Esophagus squamous epithelium (tissue), 5 donors: ENCODE measurements at regions not wholly inside any gene's neighbourhood (a gene's known extent, or its start where the extent isn't known, plus 50 kb on each side); places are given as distances from the start of the nearest gene placed in this dataset.

Experiments
- DNase-seq: peaks from one replicate; lab custom pipeline; 2025; lab: John Stamatoyannopoulos, UW
- H3K27ac ChIP-seq, 4 donors: fragments of 200-600 bp; sonication (generic); one replicate each; pipeline ENCODE4 v1.5.1; 2016 to 2019; ENCODE audit warnings: mild to moderate bottlenecking in 1 of 4
- H3K27me3 ChIP-seq, 4 donors: fragments of 200-600 bp; sonication (generic); 1 replicate in 3 of 4; 2 replicates in 1 of 4; pipeline versions ENCODE4 v1.5.1 to v1.6.0; 2017 to 2021; ENCODE audit warnings: antibody characterized with exemption in 1 of 4
- H3K36me3 ChIP-seq, 3 donors: fragments of 200-600 bp; sonication (generic); one replicate each; pipeline ENCODE4 v1.5.1; 2016 to 2019
- H3K4me1 ChIP-seq, 3 donors: fragments of 200-600 bp; sonication (generic); one replicate each; pipeline ENCODE4 v1.5.1; 2017 to 2019
- H3K4me3 ChIP-seq, 4 donors: fragments of 200-600 bp; sonication (generic); 1 replicate in 3 of 4; 2 replicates in 1 of 4; pipeline ENCODE4 v1.5.1; 2016 to 2019; ENCODE audit warnings: mild to moderate bottlenecking in 2 of 4, moderate library complexity in 1 of 4
- H3K9me3 ChIP-seq, 3 donors: fragments of 200-600 bp; sonication (generic); one replicate each; pipeline ENCODE4 v1.5.1; 2016 to 2019
- POLR2A ChIP-seq, 4 donors: fragments of 450-650 bp; IDR thresholded peaks; one replicate each; pipeline ENCODE4 v1.6.1; 2017; ENCODE audit warnings: antibody characterized with exemption in 4 of 4, mild to moderate bottlenecking in 4 of 4, moderate library complexity in 3 of 4
- WGBS, 2 donors: methylation state at CpG; one replicate each; pipeline ENCODE4 v1.1.5; 2018; 5-methylcytosine and 5-hydroxymethylcytosine counted together
- intact Hi-C: fragments of 100-400 bp; cut with DNase I; formaldehyde crosslinking; loops from one replicate; pipeline ENCODE4 v1.15.0; 2022
- TF ChIP-seq, protein P1 (sequence below), 6 experiments: fragments of 450-650 bp in 4 of 6; fragments of 200-600 bp in 2 of 6; sonication (generic) in 2 of 6; IDR thresholded peaks; one replicate each; pipeline ENCODE4 v1.5.1; 2016 to 2019; ENCODE audit warnings: antibody characterized with exemption in 6 of 6, mild to moderate bottlenecking in 4 of 6, moderate library complexity in 4 of 6
- donor health status: DM: yes; HTN: yes; CAD: no.

- Histone ChIP-seq H3K4me3 (no peak overlapping the region), H3K36me3 (no peaks in the 10 kb centered on the region), H3K27me3 (no peaks in the 10 kb centered on the region), H3K27ac (peak overlapping the region in 3 of 4 donors; percentile 17 to 83 (median 73)), H3K9me3 (no peaks in the 10 kb centered on the region), H3K4me1 (peaks cover 0 to 30% (median 6%) of the 10 kb centered on the region in 3 donors)
- WGBS, 2 donors = 39 to 57% methylated on average over 4 to 6 of the region's 6 CpGs
- no peak for TF ChIP-seq POLR2A (IDR thresholded peaks at IDR 0.05)
- TF ChIP-seq, protein P1, sequence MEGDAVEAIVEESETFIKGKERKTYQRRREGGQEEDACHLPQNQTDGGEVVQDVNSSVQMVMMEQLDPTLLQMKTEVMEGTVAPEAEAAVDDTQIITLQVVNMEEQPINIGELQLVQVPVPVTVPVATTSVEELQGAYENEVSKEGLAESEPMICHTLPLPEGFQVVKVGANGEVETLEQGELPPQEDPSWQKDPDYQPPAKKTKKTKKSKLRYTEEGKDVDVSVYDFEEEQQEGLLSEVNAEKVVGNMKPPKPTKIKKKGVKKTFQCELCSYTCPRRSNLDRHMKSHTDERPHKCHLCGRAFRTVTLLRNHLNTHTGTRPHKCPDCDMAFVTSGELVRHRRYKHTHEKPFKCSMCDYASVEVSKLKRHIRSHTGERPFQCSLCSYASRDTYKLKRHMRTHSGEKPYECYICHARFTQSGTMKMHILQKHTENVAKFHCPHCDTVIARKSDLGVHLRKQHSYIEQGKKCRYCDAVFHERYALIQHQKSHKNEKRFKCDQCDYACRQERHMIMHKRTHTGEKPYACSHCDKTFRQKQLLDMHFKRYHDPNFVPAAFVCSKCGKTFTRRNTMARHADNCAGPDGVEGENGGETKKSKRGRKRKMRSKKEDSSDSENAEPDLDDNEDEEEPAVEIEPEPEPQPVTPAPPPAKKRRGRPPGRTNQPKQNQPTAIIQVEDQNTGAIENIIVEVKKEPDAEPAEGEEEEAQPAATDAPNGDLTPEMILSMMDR (IDR thresholded peaks at IDR 0.05) = no peak
- no peak for DNase-seq
- intact Hi-C loops = no loop called here
Measured at GRCh38 chr18:45255197-45255890, 359.9 kb upstream of the SLC14A2 start.

DNA sequence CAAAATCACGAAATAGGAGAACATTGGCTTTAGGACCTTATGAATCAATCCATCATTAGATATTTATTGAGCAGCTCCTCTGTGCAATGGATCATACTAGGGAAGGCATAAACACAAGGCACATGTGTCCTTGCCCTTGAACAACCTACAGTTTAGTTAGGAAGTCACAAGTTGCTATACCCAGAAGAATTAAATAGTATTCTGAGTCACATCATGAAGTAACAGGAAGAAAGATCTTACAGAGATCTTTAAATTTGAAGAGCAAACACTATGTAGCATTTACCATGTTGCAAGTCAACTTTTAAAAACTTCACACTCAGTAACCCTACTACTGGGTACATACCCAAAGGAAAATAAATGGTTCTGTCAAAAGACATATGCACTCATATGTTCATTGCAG lies 355.2 kb upstream of the SLC14A2 start:
- H3K4me1 ChIP-seq = peaks cover 0 to 7% (median 0%) of the 10 kb centered on the region in 3 donors
- TF ChIP-seq, protein P1 (IDR thresholded peaks at IDR 0.05) = no peak
- no peak for TF ChIP-seq POLR2A (IDR thresholded peaks at IDR 0.05)
- intact Hi-C loops = no loop called here
- no peaks in the 10 kb centered on the region for H3K36me3 ChIP-seq
- DNase-seq = no peak
- no peak overlapping the region for H3K4me3 ChIP-seq
- no peaks in the 10 kb centered on the region for H3K27me3 ChIP-seq
- no peak overlapping the region for H3K27ac ChIP-seq
- no peaks in the 10 kb centered on the region for H3K9me3 ChIP-seq
- WGBS, 2 donors = 55 to 75% methylated on average over 1 of the region's 1 CpG

DNA sequence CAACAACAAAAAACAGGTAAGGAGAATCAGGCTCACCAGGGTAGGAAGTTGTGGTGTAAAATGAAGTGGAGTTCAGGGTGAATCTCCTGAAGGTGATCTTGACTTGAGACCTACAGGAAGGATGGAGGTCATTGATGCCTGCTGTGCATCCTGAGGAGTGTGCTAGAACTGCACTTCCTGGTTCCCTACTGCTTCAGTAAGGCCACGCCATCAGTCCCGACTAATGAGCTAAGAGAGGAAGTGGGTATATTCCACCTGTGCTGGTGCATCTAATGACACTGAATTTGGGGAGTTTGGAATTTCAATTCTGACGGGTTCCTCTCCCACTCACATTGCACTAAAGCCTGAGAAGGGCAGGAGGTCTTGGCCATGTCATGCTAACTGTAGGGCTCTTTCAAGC lies 349.3 kb upstream of the SLC14A2 start:
- Histone ChIP-seq H3K27ac (no peak overlapping the region), H3K9me3 (no peaks in the 10 kb centered on the region), H3K36me3 (no peaks in the 10 kb centered on the region), H3K4me3 (no peak overlapping the region), H3K4me1 (no peaks in the 10 kb centered on the region), H3K27me3 (no peaks in the 10 kb centered on the region)
- intact Hi-C loops = no loop called here
- WGBS, 2 donors = 65 to 84% methylated on average over 3 of the region's 3 CpGs
- no peak for DNase-seq
- no peak for TF ChIP-seq POLR2A (IDR thresholded peaks at IDR 0.05)
- TF ChIP-seq, protein P1 (IDR thresholded peaks at IDR 0.05) = no peak

DNA sequence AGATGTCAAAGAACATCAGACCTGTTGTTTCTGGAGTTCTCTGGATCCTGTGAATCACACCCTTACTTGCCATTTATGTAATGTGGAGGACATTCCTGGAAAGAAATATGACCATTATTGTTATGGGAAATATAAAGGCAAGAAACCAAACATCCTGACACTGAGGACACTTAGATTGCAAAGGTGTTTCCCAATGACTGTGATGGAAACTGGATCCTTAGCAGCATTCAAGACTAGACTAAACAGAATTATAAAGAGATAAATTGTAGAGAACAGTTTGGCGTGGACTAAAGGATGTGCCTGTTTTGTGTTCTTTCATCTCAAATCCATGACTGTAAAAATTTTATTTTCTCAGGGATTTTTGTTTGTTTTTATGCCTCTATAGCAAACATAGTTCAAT lies 347.7 kb upstream of the SLC14A2 start:
- Histone ChIP-seq H3K36me3 (no peaks in the 10 kb centered on the region), H3K4me1 (no peaks in the 10 kb centered on the region), H3K27ac (no peak overlapping the region), H3K9me3 (no peaks in the 10 kb centered on the region), H3K4me3 (no peak overlapping the region), H3K27me3 (no peaks in the 10 kb centered on the region)
- 74 to 83% methylated on average over 1 of the region's 1 CpG for WGBS, 2 donors
- DNase-seq = no peak
- intact Hi-C loops = no loop called here
- TF ChIP-seq, protein P1 (IDR thresholded peaks at IDR 0.05) = no peak
- no peak for TF ChIP-seq POLR2A (IDR thresholded peaks at IDR 0.05)

GRCh38 chr18:45268583-45268982 lies 346.7 kb upstream of the SLC14A2 start:
- Histone ChIP-seq H3K4me3 (no peak overlapping the region), H3K36me3 (no peaks in the 10 kb centered on the region), H3K27ac (no peak overlapping the region), H3K27me3 (no peaks in the 10 kb centered on the region), H3K9me3 (no peaks in the 10 kb centered on the region), H3K4me1 (no peaks in the 10 kb centered on the region)
- TF ChIP-seq, protein P1 (IDR thresholded peaks at IDR 0.05) = no peak
- no peak for TF ChIP-seq POLR2A (IDR thresholded peaks at IDR 0.05)
- intact Hi-C loops = no loop called here
- WGBS, 2 donors = 62 to 75% methylated on average over 1 of the region's 1 CpG
- DNase-seq = no peak
